IMR-90 (cell line): ENCODE measurements at regions not wholly inside any gene's neighbourhood (a gene's known extent, or its start where the extent isn't known, plus 50 kb on each side); places are given as distances from the start of the nearest gene placed in this dataset.

Experiments used
- BHLHE40 ChIP-seq: fragments of 150-350 bp; IDR thresholded peaks from 2 replicates; pipeline ENCODE4 v1.6.1; 2016; ENCODE audit warnings: mild to moderate bottlenecking, low read depth, low read length
- CEBPB ChIP-seq: IDR thresholded peaks from 2 replicates; pipeline ENCODE4 v1.6.1; 2012; ENCODE audit warnings: low read depth, low read length, improper control_type of control experiment
- ELK1 ChIP-seq: fragments of 150-350 bp; IDR thresholded peaks from 2 replicates; pipeline ENCODE4 v1.6.1; 2016; ENCODE audit warnings: low read depth, mild to moderate bottlenecking, low read length, moderate library complexity, borderline replicate concordance
- MAFK ChIP-seq: IDR thresholded peaks from 2 replicates; pipeline ENCODE4 v1.6.1; 2012; ENCODE audit warnings: low read depth, low read length, improper control_type of control experiment
- NFE2L2 ChIP-seq: fragments of 150-350 bp; IDR thresholded peaks from 2 replicates; pipeline ENCODE4 v1.6.1; 2016; ENCODE audit warnings: low read depth, mild to moderate bottlenecking, low read length
- POLR2A ChIP-seq: IDR thresholded peaks from 2 replicates; pipeline ENCODE4 v1.6.1; 2012; ENCODE audit warnings: mild to moderate bottlenecking, low read depth, low read length
- RAD21 ChIP-seq: IDR thresholded peaks from 2 replicates; pipeline ENCODE4 v1.6.1; 2012; ENCODE audit warnings: low read length, improper control_type of control experiment
- RCOR1 ChIP-seq: IDR thresholded peaks from 2 replicates; pipeline ENCODE4 v1.6.1; 2012; ENCODE audit warnings: mild to moderate bottlenecking, low read length, improper control_type of control experiment; ENCODE audit not compliant: insufficient replicate concordance
- SMC3 ChIP-seq: fragments of 150-350 bp; IDR thresholded peaks from 2 replicates; pipeline ENCODE4 v1.6.1; 2016; ENCODE audit warnings: low read depth, mild to moderate bottlenecking, antibody characterized with exemption, low read length, moderate library complexity
- USF2 ChIP-seq: fragments of 150-350 bp; IDR thresholded peaks from 2 replicates; pipeline ENCODE4 v1.6.1; 2017; ENCODE audit warnings: mild to moderate bottlenecking, antibody characterized with exemption, low read length, low read depth
- TF ChIP-seq, protein P1 (sequence below): conservative IDR thresholded peaks from 2 replicates; pipeline ENCODE4 v1.5.1; 2012; ENCODE audit warnings: mild to moderate bottlenecking, low read depth, low read length, improper control_type of control experiment

DNA sequence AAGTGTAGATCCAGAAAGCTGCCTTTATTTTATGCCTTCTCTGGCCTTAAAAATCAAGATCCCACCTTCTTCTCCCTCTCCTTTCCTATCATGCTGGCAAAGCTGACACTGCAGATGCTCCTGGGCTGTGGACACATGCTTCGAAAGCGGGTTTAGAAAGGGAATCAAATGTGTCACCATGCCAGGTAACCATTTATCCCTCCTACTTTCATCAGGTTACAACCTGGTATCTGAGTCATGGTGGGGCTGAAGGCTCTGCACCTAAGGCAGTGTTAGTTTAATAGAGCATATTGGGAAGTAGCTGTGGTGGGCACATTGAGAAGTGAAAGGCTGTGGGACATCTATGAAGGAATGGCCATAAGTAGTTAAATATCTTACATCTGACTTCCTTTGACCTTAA, 69.8 kb downstream of the GJA1 start:
- TF ChIP-seq, protein P1, sequence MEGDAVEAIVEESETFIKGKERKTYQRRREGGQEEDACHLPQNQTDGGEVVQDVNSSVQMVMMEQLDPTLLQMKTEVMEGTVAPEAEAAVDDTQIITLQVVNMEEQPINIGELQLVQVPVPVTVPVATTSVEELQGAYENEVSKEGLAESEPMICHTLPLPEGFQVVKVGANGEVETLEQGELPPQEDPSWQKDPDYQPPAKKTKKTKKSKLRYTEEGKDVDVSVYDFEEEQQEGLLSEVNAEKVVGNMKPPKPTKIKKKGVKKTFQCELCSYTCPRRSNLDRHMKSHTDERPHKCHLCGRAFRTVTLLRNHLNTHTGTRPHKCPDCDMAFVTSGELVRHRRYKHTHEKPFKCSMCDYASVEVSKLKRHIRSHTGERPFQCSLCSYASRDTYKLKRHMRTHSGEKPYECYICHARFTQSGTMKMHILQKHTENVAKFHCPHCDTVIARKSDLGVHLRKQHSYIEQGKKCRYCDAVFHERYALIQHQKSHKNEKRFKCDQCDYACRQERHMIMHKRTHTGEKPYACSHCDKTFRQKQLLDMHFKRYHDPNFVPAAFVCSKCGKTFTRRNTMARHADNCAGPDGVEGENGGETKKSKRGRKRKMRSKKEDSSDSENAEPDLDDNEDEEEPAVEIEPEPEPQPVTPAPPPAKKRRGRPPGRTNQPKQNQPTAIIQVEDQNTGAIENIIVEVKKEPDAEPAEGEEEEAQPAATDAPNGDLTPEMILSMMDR = no peak
- TF ChIP-seq BHLHE40 (no peak), RAD21 (no peak), USF2 (no peak), CEBPB (no peak), RCOR1 (no peak), POLR2A (no peak), MAFK (no peak), NFE2L2 (no peak), ELK1 (no peak), SMC3 (no peak)
